NT2/D1 (cell line): ENCODE measurements at regions not wholly inside any gene's neighbourhood (a gene's known extent, or its start where the extent isn't known, plus 50 kb on each side); places are given as distances from the start of the nearest gene placed in this dataset.
"Not testable (repeated sequence)": the region's sequence is repeated elsewhere in the genome, so short reads cannot be mapped to it uniquely, and the experiment has no call there.

Experiments
- SUZ12 ChIP-seq: IDR thresholded peaks from 2 replicates; pipeline ENCODE4 v1.6.1; 2011; ENCODE audit not compliant: insufficient read length, insufficient read depth; ENCODE audit errors: extremely low read depth
- YY1 ChIP-seq: IDR thresholded peaks from 2 replicates; pipeline ENCODE4 v1.6.1; 2011; ENCODE audit not compliant: insufficient read length, insufficient read depth
- ZNF274 ChIP-seq: IDR thresholded peaks from 2 replicates; pipeline ENCODE4 v1.6.1; 2011; ENCODE audit warnings: mild to moderate bottlenecking, low read depth, low read length

- TF ChIP-seq YY1, ZNF274, SUZ12: not testable (repeated sequence)
Observed at GRCh38 chr7:6903289-6903688, 77.2 kb upstream of the CCZ1B start.
